ENCODE measurements at regions not wholly inside any gene's neighbourhood (a gene's known extent, or its start where the extent isn't known, plus 50 kb on each side); places are given as distances from the start of the nearest gene placed in this dataset.
"Not testable (repeated sequence)": the region's sequence is repeated elsewhere in the genome, so short reads cannot be mapped to it uniquely, and the experiment has no call there.

DNA sequence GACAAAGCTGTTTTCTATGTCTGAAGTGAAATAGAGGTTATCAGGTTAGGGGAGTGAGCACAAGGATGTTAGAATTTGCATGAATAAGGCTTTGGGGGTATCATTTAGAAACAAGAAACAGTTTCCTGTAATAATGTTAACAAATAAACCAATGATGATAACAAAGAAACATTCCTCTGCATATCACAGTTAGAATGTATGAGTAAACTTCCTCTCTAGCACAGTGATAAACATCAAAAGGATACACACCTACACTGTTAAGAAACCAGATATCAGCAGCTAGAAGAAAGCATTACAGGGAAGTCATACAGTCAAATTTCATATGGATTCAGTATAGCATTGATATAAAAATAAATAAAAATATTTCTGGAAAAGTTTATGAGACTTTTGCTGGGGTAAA is 340.0 kb upstream of the MAGEB16 start:
- Histone ChIP-seq H3K9me3 (no peaks in the 10 kb centered on the region), H3K27me3 (no peaks in the 10 kb centered on the region), H3K27ac (no peak overlapping the region), H3K36me3 (no peaks in the 10 kb centered on the region), H3K4me3 (no peak overlapping the region), H3K4me1 (ENCODE audit: insufficient read depth) (no peaks in the 10 kb centered on the region)
- no peak for DNase-seq
- no peak for TF ChIP-seq EP300 (IDR thresholded peaks at IDR 0.05)
- TF ChIP-seq, protein P1, sequence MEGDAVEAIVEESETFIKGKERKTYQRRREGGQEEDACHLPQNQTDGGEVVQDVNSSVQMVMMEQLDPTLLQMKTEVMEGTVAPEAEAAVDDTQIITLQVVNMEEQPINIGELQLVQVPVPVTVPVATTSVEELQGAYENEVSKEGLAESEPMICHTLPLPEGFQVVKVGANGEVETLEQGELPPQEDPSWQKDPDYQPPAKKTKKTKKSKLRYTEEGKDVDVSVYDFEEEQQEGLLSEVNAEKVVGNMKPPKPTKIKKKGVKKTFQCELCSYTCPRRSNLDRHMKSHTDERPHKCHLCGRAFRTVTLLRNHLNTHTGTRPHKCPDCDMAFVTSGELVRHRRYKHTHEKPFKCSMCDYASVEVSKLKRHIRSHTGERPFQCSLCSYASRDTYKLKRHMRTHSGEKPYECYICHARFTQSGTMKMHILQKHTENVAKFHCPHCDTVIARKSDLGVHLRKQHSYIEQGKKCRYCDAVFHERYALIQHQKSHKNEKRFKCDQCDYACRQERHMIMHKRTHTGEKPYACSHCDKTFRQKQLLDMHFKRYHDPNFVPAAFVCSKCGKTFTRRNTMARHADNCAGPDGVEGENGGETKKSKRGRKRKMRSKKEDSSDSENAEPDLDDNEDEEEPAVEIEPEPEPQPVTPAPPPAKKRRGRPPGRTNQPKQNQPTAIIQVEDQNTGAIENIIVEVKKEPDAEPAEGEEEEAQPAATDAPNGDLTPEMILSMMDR (IDR thresholded peaks at IDR 0.05): no peak
- no peak for TF ChIP-seq POLR2A (IDR thresholded peaks at IDR 0.05)
- intact Hi-C loops (cut with DNase I): no loop called here

DNA sequence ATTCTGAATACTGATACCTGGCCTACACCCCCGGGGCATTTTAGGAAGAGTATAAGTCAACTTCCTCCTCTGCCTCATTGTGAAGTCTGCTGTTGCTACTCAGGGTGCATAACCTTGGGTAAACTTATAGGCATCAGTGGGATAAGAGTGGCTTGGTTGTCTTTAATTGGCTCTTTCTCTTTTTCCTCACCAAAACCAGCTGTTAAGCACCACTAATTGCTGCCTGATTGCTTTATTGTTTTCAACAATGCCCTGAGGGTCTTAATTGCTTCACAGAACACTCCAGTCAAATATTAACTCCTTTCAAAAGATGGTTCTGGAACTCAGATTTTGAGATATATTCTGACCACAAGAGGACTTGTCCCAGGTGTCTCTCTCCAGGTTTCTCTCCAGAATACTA is 337.0 kb upstream of the MAGEB16 start:
- no peak for TF ChIP-seq POLR2A (IDR thresholded peaks at IDR 0.05)
- TF ChIP-seq EP300 (IDR thresholded peaks at IDR 0.05): no peak
- TF ChIP-seq, protein P1 (IDR thresholded peaks at IDR 0.05): no peak
- H3K4me1 ChIP-seq (ENCODE audit: insufficient read depth): no peaks in the 10 kb centered on the region
- H3K9me3 ChIP-seq: no peaks in the 10 kb centered on the region
- H3K27ac ChIP-seq: no peak overlapping the region
- H3K27me3 ChIP-seq: no peaks in the 10 kb centered on the region
- H3K4me3 ChIP-seq: no peak overlapping the region
- no peaks in the 10 kb centered on the region for H3K36me3 ChIP-seq
- intact Hi-C loops (cut with DNase I): no loop called here
- DNase-seq: no peak
- 40 to 70% (median 63%) methylated on average over 1 of the region's 1 CpG for WGBS, 3 donors

DNA sequence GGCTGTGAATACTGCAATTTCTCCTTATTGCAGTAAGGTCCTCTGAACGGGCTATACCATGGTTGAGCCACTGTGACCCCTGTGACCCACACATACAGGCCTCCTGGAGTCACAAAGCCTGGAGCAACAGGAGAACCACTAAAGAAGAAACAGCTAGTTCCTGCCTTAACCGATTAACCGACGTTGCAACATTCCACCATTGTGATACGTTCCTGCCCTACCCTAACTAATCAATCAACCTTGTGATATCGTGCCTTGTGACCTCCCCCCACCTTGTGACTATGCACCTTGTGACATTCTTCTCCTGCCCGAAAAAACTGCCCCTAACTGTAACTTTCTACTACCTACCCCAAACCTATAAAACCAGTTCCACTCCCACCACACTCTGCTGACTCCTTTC is 301.5 kb upstream of the MAGEB16 start:
- H3K27me3 ChIP-seq; H3K36me3 ChIP-seq; H3K4me3 ChIP-seq; H3K4me1 ChIP-seq (ENCODE audit: insufficient read depth); H3K9me3 ChIP-seq; H3K27ac ChIP-seq; intact Hi-C loops (cut with DNase I); DNase-seq: not testable (repeated sequence)
- 68 to 78% (median 69%) methylated on average over 7 of the region's 7 CpGs for WGBS, 3 donors

DNA sequence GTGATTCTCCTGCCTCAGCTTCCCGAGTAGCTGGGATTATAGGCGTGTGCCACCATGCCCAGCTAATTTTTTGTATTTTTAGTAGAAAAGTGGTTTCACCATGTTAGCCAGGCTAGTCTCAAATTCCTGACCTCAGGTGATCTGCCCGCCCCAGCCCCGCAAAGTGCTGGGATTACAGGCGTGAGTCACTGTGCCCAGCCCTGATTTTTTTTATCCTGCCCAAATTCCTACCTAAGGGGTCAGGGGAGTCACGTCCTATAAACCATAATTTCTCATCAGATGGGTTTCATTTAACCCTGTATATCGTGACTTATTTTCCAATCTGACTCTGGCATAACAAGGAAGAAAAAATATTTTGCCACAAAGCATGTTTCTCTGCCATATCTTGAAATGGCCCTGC is 300.7 kb upstream of the MAGEB16 start:
- H3K9me3 ChIP-seq; H3K27me3 ChIP-seq; H3K4me3 ChIP-seq; DNase-seq; H3K36me3 ChIP-seq; H3K4me1 ChIP-seq (ENCODE audit: insufficient read depth); intact Hi-C loops (cut with DNase I); H3K27ac ChIP-seq: not testable (repeated sequence)
- 74 to 79% (median 74%) methylated on average over 7 of the region's 7 CpGs for WGBS, 3 donors

DNA sequence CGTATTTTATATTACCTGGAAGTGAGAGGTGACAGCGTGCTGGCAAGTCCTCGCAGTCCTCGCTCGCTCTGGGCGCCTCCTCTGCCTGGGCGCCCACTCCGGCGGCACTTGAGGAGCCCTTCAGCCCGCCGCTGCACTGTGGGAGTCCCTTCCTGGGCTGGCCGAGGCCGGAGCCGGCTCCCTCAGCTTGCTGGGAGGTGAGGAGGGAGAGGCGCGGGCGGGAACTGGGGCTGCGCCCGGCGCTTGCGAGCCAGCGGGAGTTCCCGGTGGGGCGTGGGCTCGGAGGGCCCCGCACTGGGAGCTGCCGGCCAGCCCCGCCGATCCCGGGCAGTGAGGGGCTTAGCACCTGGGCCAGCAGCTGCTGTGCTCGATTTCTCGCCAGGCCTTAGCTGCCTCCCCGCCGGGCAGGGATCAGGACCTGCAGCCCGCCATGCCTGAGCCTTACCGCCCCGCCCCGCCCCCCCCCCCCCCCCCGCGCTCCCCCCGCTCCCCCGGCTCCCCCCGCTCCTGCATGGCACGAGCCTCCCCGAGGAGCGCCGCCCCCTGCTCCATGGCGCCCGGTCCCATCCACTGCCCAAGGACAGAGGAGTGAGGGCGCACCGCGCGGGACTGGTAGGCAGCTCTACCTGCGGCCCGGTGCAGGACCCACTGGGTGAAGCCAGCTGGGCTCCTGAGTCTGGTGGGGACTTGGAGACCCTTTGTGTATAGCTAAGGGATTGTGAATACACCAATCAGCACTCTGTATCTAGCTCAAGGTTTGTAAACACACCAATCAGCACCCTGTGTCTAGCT is 298.9 kb upstream of the MAGEB16 start:
- Histone ChIP-seq H3K36me3 (no peaks in the 10 kb centered on the region), H3K27ac (no peak overlapping the region), H3K4me3 (no peak overlapping the region), H3K27me3 (no peaks in the 10 kb centered on the region), H3K4me1 (ENCODE audit: insufficient read depth) (no peaks in the 10 kb centered on the region), H3K9me3 (no peaks in the 10 kb centered on the region)
- TF ChIP-seq, protein P1 (IDR thresholded peaks at IDR 0.05): no peak
- TF ChIP-seq EP300 (IDR thresholded peaks at IDR 0.05): no peak
- TF ChIP-seq POLR2A (IDR thresholded peaks at IDR 0.05): no peak
- intact Hi-C loops (cut with DNase I): no loop called here
- 79 to 89% (median 83%) methylated on average over 33 to 51 of the region's 55 CpGs for WGBS, 3 donors
- DNase-seq: no peak
